RWPE2 (cell line): ENCODE measurements at regions not wholly inside any gene's neighbourhood (a gene's known extent, or its start where the extent isn't known, plus 50 kb on each side); places are given as distances from the start of the nearest gene placed in this dataset.

Experiments used
- ATAC-seq: fragments of 200-7000 bp; cut with Tn5 transposase; 3 replicates; pipeline ENCODE4 v1.9.1; 2021; ENCODE audit warnings: low read depth
- DNase-seq: peaks from one replicate; pipeline ENCODE4 v3.0.0-alpha.2; 2020; ENCODE audit warnings: low spot score
- H3K27ac ChIP-seq: fragments of 450-650 bp; 2 replicates; pipeline ENCODE4 v1.5.1; 2017; ENCODE audit warnings: mild to moderate bottlenecking; ENCODE audit not compliant: poor library complexity, severe bottlenecking
- H3K27me3 ChIP-seq: fragments of 250-450 bp; sonication (Bioruptor Pico); 2 replicates; pipeline ENCODE4 v1.5.1; 2021; ENCODE audit warnings: mild to moderate bottlenecking, moderate library complexity; ENCODE audit not compliant: insufficient read depth, poor library complexity, severe bottlenecking
- H3K36me3 ChIP-seq: fragments of 250-450 bp; sonication (Bioruptor Pico); 2 replicates; pipeline ENCODE4 v1.5.1; 2020; ENCODE audit warnings: low read depth, mild to moderate bottlenecking, moderate library complexity
- H3K4me1 ChIP-seq: fragments of 250-450 bp; sonication (Bioruptor Pico); 2 replicates; pipeline ENCODE4 v1.5.1; 2021; ENCODE audit warnings: mild to moderate bottlenecking, moderate library complexity; ENCODE audit not compliant: insufficient read depth, poor library complexity, severe bottlenecking
- H3K4me3 ChIP-seq: fragments of 250-450 bp; sonication (Bioruptor Pico); 2 replicates; pipeline ENCODE4 v1.5.1; 2021; ENCODE audit warnings: mild to moderate bottlenecking, moderate library complexity; ENCODE audit not compliant: severe bottlenecking
- H3K9me3 ChIP-seq: fragments of 250-450 bp; sonication (Bioruptor Pico); 2 replicates; pipeline ENCODE4 v1.5.1; 2021; ENCODE audit warnings: mild to moderate bottlenecking, moderate library complexity; ENCODE audit not compliant: severe bottlenecking
- TF ChIP-seq, protein P1 (sequence below): fragments of 450-650 bp; IDR thresholded peaks from one replicate; pipeline ENCODE4 v1.5.1; 2017; ENCODE audit warnings: mild to moderate bottlenecking, moderate library complexity; ENCODE audit not compliant: poor library complexity, severe bottlenecking

- Histone ChIP-seq H3K4me3 (no peak overlapping the region), H3K4me1 (no peaks in the 10 kb centered on the region), H3K27ac (no peak overlapping the region), H3K27me3 (no peaks in the 10 kb centered on the region), H3K9me3 (no peaks in the 10 kb centered on the region), H3K36me3 (no peaks in the 10 kb centered on the region)
- ATAC-seq, result no peak
- DNase-seq, result no peak
- TF ChIP-seq, protein P1, sequence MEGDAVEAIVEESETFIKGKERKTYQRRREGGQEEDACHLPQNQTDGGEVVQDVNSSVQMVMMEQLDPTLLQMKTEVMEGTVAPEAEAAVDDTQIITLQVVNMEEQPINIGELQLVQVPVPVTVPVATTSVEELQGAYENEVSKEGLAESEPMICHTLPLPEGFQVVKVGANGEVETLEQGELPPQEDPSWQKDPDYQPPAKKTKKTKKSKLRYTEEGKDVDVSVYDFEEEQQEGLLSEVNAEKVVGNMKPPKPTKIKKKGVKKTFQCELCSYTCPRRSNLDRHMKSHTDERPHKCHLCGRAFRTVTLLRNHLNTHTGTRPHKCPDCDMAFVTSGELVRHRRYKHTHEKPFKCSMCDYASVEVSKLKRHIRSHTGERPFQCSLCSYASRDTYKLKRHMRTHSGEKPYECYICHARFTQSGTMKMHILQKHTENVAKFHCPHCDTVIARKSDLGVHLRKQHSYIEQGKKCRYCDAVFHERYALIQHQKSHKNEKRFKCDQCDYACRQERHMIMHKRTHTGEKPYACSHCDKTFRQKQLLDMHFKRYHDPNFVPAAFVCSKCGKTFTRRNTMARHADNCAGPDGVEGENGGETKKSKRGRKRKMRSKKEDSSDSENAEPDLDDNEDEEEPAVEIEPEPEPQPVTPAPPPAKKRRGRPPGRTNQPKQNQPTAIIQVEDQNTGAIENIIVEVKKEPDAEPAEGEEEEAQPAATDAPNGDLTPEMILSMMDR, result no peak
Observed at GRCh38 chr3:116566478-116566960, 121.2 kb upstream of the LSAMP start.

GRCh38 chr3:116569611-116570010 lies 124.3 kb upstream of the LSAMP start:
- Histone ChIP-seq H3K4me3 (no peak overlapping the region), H3K27me3 (no peaks in the 10 kb centered on the region), H3K36me3 (no peaks in the 10 kb centered on the region), H3K9me3 (no peaks in the 10 kb centered on the region), H3K27ac (no peak overlapping the region), H3K4me1 (no peaks in the 10 kb centered on the region)
- no peak for ATAC-seq
- DNase-seq, result no peak
- TF ChIP-seq, protein P1, result no peak

DNA sequence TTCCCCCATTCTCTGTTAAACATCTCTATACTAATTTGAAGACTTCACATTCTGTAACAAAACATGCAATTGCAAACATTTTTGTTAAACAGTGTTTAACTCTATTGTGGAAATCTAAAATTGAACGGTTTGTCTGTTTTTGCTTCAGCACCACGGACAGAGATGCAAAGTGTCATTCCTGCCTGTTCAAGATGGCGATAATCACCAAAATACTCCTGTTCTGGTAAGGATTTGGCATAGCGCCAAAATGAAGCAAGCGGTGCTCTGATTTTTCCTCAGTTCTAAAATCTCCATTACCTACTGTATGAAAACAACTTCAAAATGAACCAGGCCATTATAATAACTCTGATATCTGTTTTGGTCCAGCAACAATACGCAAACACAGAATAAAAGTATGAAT lies 129.7 kb upstream of the TUSC7 start:
- no peaks in the 10 kb centered on the region for H3K36me3 ChIP-seq
- DNase-seq (no peak), ATAC-seq (no peak)
- H3K4me3 ChIP-seq, result no peak overlapping the region
- no peak overlapping the region for H3K27ac ChIP-seq
- TF ChIP-seq, protein P1, result no peak
- H3K4me1 ChIP-seq, result no peaks in the 10 kb centered on the region
- H3K27me3 ChIP-seq, result no peaks in the 10 kb centered on the region
- H3K9me3 ChIP-seq, result no peaks in the 10 kb centered on the region

DNA sequence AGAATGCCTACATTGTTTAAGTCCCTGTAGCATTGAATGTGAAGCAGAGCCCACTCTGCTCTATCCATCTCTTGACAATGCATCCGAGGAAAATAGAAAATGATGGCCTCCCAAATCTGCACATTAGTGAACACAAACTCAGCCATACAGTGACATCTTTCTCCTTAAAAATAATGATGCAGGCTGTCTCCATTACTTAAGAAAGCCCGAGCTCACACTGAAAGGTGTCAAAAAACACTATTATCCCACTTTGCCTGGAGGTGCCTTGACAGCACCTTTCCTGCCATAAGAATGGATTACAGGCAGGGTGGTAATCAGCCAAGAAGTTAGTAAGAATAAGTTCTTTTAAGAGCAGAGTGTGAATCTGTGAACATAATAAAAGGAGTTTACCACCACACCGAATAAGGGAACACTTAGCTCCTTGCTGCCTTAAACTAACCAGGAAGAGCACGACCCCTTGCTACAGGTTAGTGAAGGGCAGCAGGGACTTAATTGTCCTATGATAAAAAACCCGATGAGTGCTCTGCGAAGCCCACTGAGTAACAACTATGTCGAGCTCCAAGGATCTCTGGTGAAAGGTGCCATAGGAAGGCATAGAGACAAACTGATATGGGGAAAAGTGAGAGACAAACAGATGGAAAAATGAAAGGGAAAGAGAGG lies 123.2 kb upstream of the TUSC7 start:
- Histone ChIP-seq H3K9me3 (no peaks in the 10 kb centered on the region), H3K4me3 (no peak overlapping the region), H3K4me1 (no peaks in the 10 kb centered on the region), H3K27me3 (no peaks in the 10 kb centered on the region), H3K36me3 (no peaks in the 10 kb centered on the region), H3K27ac (no peak overlapping the region)
- DNase-seq, result no peak
- TF ChIP-seq, protein P1, result no peak
- ATAC-seq, result no peak

DNA sequence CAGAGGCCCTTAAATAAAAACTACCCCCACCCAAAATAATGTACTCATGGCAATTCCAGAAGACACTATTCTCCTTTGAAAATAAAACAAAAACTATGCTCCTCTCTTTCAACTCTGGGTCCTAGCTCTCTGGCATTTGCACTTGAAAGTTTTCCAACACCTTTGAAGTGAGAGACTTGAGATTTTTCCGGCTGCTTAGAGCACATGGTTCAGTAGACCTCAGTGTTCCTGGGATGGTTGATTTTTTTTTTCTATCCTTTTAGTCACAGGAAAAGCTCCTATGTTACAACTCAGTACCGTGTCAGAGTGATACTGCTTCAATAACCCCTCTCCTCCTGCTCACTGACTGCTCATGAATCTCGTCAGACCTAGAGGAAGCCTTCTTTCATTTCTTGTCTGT lies 118.3 kb upstream of the TUSC7 start:
- ATAC-seq (no peak), DNase-seq (no peak)
- H3K4me1 ChIP-seq, result no peaks in the 10 kb centered on the region
- no peaks in the 10 kb centered on the region for H3K9me3 ChIP-seq
- no peak overlapping the region for H3K4me3 ChIP-seq
- H3K27me3 ChIP-seq, result no peaks in the 10 kb centered on the region
- no peak overlapping the region for H3K27ac ChIP-seq
- no peaks in the 10 kb centered on the region for H3K36me3 ChIP-seq
- TF ChIP-seq, protein P1, result no peak
